Heart left ventricle (tissue), 16 donors: ENCODE measurements at regions not wholly inside any gene's neighbourhood (a gene's known extent, or its start where the extent isn't known, plus 50 kb on each side); places are given as distances from the start of the nearest gene placed in this dataset.

Experiments used
- ATAC-seq, 4 donors: fragments of 200-7000 bp; cut with Tn5 transposase; one replicate each; pipeline ENCODE4 v1.9.1; 2020 to 2022; ENCODE audit warnings: moderate library complexity in 4 of 4, mild to moderate bottlenecking in 3 of 4, moderate number of reproducible peaks in 1 of 4
- DNase-seq, 5 donors: peaks; one replicate each; pipeline ENCODE4 v3.0.0-alpha.2; 2020
- H3K27ac ChIP-seq, 12 donors: fragments of 200-600 bp; sonication (generic) in 4 of 12; one replicate each; pipeline versions ENCODE4 v1.5.0 to v1.8.0; 2016 to 2022; ENCODE audit warnings: mild to moderate bottlenecking in 2 of 12
- H3K27me3 ChIP-seq, 9 donors: fragments of 200-600 bp; sonication (generic) in 2 of 9; one replicate each; pipeline versions ENCODE4 v1.5.1 to v1.8.0; 2016 to 2022; ENCODE audit warnings: mild to moderate bottlenecking in 3 of 9
- H3K36me3 ChIP-seq, 9 donors: fragments of 200-600 bp; sonication (generic) in 2 of 9; one replicate each; pipeline versions ENCODE4 v1.5.0 to v1.8.0; 2018 to 2022; ENCODE audit warnings: mild to moderate bottlenecking in 2 of 9
- H3K4me1 ChIP-seq, 12 donors: fragments of 200-600 bp; sonication (generic) in 4 of 12; one replicate each; pipeline versions ENCODE4 v1.5.0 to v1.8.0; 2016 to 2022; ENCODE audit warnings: mild to moderate bottlenecking in 3 of 12
- H3K4me3 ChIP-seq, 12 donors: fragments of 200-600 bp; sonication (generic) in 4 of 12; one replicate each; pipeline versions ENCODE4 v1.5.0 to v1.8.0; 2017 to 2022; ENCODE audit warnings: mild to moderate bottlenecking in 9 of 12, moderate library complexity in 4 of 12
- H3K9me3 ChIP-seq, 12 donors: fragments of 200-600 bp; sonication (generic) in 4 of 12; one replicate each; pipeline versions ENCODE4 v1.5.0 to v1.8.0; 2016 to 2022; ENCODE audit warnings: mild to moderate bottlenecking in 1 of 12
- CTCF ChIP-seq, 12 donors: fragments of 200-600 bp; sonication (generic) in 4 of 12; IDR thresholded peaks; one replicate each; pipeline versions ENCODE4 v1.5.0 to v1.8.0; 2018 to 2022; ENCODE audit warnings: antibody characterized with exemption in 12 of 12, mild to moderate bottlenecking in 5 of 12
- POLR2A ChIP-seq, 2 donors: fragments of 450-650 bp; IDR thresholded peaks; one replicate each; pipeline ENCODE4 v1.6.1; 2017; ENCODE audit warnings: antibody characterized with exemption in 2 of 2, mild to moderate bottlenecking in 2 of 2, moderate library complexity in 2 of 2
- WGBS, 4 donors: extraction: QIAGEN DNeasy Blood & Tissue Kit in 2 of 4; methylation state at CpG; one replicate each; pipeline versions ENCODE4 v1.1.5 to v1.1.7; 2013 to 2018; 5-methylcytosine and 5-hydroxymethylcytosine counted together
- intact Hi-C, 10 donors: fragments of 100-400 bp; cut with DNase I; formaldehyde crosslinking; loops; one replicate each; pipeline versions ENCODE4 v1.11.1 to v1.14.2; 2022
- donor health status: ischemic (EF 13 %, LVEDD 7.1; RV severe dilation, severe dysfunction).
- donor health status: healthy with polysubstance abuse.
- donor health status: DM: no; HTN: yes; CAD: no.
- donor health status: DM: no; HTN: no; CAD: no.
- donor health status: ischemic (EF 25% LVEDD 6.9; RV normal size, moderate dysfunction).
- donor health status: ischemic (EF 25% LVEDD 5.7; RV mildly dilated, moderate dysfunction).
- donor health status: healthy.
- donor health status: DM: yes; HTN: yes; CAD: no.
- donor health status: ischemic (EF 35%, LVEDD 5.7; RV mildly dilated, moderate dysfunction).
- donor health status: nonischemic (EF 11% LVEDD 7.7; RV severe dilation, severe dysfunction).
- donor health status: DM: yes; HTN: yes; CAD: no.
- donor health status: PGD.
- donor health status: ischemic (EF 29% LVEDD 5.4; RV normal size, mild dysfunction).
- donor health status: nonischemic (EF 23%, LVEDD 6.1; RV moderate dilation, normal function).

GRCh38 chr18:14958701-14959100, 210.7 kb downstream of the ANKRD30B start:
- intact Hi-C loops, result no loop called here

GRCh38 chr18:14959550-14959949, 211.6 kb downstream of the ANKRD30B start:
- Histone ChIP-seq H3K9me3 (peaks cover 0 to 16% (median 7%) of the 10 kb centered on the region in 12 donors), H3K4me3 (no peak overlapping the region), H3K27ac (no peak overlapping the region), H3K27me3 (peaks cover 0 to 5% (median 0%) of the 10 kb centered on the region in 9 donors), H3K4me1 (no peaks in the 10 kb centered on the region), H3K36me3 (no peaks in the 10 kb centered on the region)
- ATAC-seq, result no peak
- TF ChIP-seq POLR2A (IDR thresholded peaks at IDR 0.05) (no peak), CTCF (IDR thresholded peaks at IDR 0.05) (no peak)
- intact Hi-C loops, result no loop called here
- WGBS, 4 donors, result 72 to 77% (median 75%) methylated on average over 10 of the region's 10 CpGs
- DNase-seq, result no peak

More at GRCh38 chr18:14958701-14959100, 210.7 kb downstream of the ANKRD30B start:
- H3K9me3 ChIP-seq, result peaks cover 0 to 18% (median 7%) of the 10 kb centered on the region in 12 donors
- WGBS, 4 donors, result 50 to 62% (median 55%) methylated on average over 3 of the region's 3 CpGs
- no peak for TF ChIP-seq POLR2A (IDR thresholded peaks at IDR 0.05)
- TF ChIP-seq CTCF (IDR thresholded peaks at IDR 0.05), result no peak
- DNase-seq (no peak), ATAC-seq (no peak)
- no peaks in the 10 kb centered on the region for H3K4me1 ChIP-seq
- H3K27ac ChIP-seq, result no peak overlapping the region
- H3K4me3 ChIP-seq, result no peak overlapping the region
- peaks cover 0 to 5% (median 0%) of the 10 kb centered on the region in 9 donors for H3K27me3 ChIP-seq
- no peaks in the 10 kb centered on the region for H3K36me3 ChIP-seq

GRCh38 chr18:14961991-14962390, 214.0 kb downstream of the ANKRD30B start:
- no peak overlapping the region for H3K27ac ChIP-seq
- peaks cover 0 to 5% (median 0%) of the 10 kb centered on the region in 9 donors for H3K27me3 ChIP-seq
- H3K36me3 ChIP-seq, result no peaks in the 10 kb centered on the region
- ATAC-seq (no peak), DNase-seq (no peak)
- no peak for TF ChIP-seq CTCF (IDR thresholded peaks at IDR 0.05)
- no peak for TF ChIP-seq POLR2A (IDR thresholded peaks at IDR 0.05)
- H3K4me3 ChIP-seq, result no peak overlapping the region
- no peaks in the 10 kb centered on the region for H3K9me3 ChIP-seq
- WGBS, 4 donors, result 69 to 81% (median 73%) methylated on average over 5 of the region's 5 CpGs
- intact Hi-C loops, result no loop called here
- no peaks in the 10 kb centered on the region for H3K4me1 ChIP-seq

- Histone ChIP-seq H3K4me3 (no peak overlapping the region), H3K27me3 (peaks cover 0 to 5% (median 0%) of the 10 kb centered on the region in 9 donors), H3K36me3 (no peaks in the 10 kb centered on the region), H3K27ac (no peak overlapping the region), H3K4me1 (no peaks in the 10 kb centered on the region), H3K9me3 (no peaks in the 10 kb centered on the region)
- ATAC-seq (no peak), DNase-seq (no peak)
- intact Hi-C loops, result no loop called here
- 84 to 88% (median 85%) methylated on average over 7 to 8 of the region's 8 CpGs for WGBS, 4 donors
- no peak for TF ChIP-seq POLR2A (IDR thresholded peaks at IDR 0.05)
- no peak for TF ChIP-seq CTCF (IDR thresholded peaks at IDR 0.05)
Observed at GRCh38 chr18:14962626-14963025, 214.7 kb downstream of the ANKRD30B start.
